ENCODE measurements at regions not wholly inside any gene's neighbourhood (a gene's known extent, or its start where the extent isn't known, plus 50 kb on each side); places are given as distances from the start of the nearest gene placed in this dataset.

DNA sequence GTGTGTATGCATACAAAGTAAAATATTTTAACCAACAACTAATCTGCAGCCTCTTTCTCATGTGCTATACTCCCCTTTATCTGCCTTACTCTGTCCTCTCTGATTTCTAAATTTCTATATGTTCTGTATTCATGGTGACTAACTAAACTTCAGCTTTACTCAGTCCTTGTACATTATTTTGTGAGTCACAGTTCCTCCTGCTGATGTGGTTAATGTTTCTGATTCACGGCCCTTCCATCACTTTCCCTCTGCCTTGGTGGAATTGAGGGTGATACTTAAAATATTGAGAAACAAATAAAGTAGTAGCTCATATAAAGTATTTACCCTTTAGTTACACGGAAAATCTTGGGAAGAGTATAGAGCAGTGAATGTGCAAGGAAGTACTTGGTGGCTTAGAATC is 899.1 kb upstream of the ZWINT start:
- TF ChIP-seq, protein P1, sequence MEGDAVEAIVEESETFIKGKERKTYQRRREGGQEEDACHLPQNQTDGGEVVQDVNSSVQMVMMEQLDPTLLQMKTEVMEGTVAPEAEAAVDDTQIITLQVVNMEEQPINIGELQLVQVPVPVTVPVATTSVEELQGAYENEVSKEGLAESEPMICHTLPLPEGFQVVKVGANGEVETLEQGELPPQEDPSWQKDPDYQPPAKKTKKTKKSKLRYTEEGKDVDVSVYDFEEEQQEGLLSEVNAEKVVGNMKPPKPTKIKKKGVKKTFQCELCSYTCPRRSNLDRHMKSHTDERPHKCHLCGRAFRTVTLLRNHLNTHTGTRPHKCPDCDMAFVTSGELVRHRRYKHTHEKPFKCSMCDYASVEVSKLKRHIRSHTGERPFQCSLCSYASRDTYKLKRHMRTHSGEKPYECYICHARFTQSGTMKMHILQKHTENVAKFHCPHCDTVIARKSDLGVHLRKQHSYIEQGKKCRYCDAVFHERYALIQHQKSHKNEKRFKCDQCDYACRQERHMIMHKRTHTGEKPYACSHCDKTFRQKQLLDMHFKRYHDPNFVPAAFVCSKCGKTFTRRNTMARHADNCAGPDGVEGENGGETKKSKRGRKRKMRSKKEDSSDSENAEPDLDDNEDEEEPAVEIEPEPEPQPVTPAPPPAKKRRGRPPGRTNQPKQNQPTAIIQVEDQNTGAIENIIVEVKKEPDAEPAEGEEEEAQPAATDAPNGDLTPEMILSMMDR (IDR thresholded peaks at IDR 0.05; ENCODE audit: low read depth, low read length), result no peak
- H3K4me3 ChIP-seq (replicated peaks in 1 of 2; ENCODE audit: low read depth in 2 of 2, low read length in 2 of 2), result no peak overlapping the region
- DNase-seq (ENCODE audit: low read depth in 2 of 2), result no peak

DNA sequence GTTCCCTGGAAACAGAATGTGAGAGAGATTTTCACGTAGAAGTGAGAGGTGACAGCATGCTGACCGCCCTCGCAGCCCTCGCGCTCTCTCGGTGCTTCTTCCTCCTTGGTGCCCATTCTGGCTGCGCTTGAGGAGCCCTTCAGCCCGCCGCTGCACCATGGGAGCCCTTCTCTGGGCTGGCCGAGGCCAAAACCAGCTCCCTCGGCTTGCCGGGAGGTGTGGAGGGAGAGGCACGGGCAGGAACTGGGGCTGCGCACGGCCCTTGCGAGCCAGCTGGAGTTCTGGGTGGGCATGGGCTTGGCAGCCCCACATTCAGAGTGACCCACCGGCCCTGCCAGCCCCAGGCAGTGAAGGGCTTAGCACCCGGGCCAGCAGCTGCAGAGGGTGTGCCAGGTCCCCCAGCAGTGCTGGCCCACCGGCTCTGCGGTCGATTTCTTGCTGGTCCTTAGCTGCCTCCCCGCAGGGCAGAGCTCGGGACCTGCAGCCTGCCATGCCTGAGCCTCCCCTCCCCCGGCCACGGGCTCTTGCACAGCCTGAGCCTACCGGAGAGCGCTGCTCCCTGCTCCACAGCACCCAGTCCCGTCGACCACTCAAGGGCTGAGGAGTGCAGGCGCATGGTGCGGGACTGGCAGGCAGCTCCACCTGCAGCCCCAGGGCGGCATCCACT is 888.7 kb upstream of the ZWINT start:
- TF ChIP-seq, protein P1 (IDR thresholded peaks at IDR 0.05; ENCODE audit: low read depth, low read length), result no peak
- H3K4me3 ChIP-seq (replicated peaks in 1 of 2; ENCODE audit: low read depth in 2 of 2, low read length in 2 of 2), result no peak overlapping the region
- no peak for DNase-seq (ENCODE audit: low read depth in 2 of 2)

DNA sequence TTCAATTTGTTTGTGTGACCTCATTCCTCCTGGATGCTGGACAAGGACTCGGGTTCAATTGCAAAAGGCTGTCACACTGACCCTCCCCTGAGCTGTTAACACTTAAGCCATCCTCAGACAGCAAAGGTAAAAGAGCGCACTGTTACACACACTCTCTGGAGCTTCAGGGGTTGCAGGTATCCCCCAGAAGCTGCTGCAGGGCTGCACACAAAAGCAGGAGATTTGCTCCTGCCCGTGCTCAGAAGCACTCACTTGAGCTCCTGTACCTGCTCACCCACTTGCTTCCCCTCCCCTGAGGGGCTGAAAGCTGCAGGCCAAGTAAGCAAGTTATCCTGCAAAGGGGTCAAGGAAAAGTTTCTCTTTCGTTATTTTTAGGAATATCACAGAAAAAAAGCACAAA is 886.2 kb upstream of the ZWINT start:
- no peak for DNase-seq (ENCODE audit: low read depth in 2 of 2)
- H3K4me3 ChIP-seq (replicated peaks in 1 of 2; ENCODE audit: low read depth in 2 of 2, low read length in 2 of 2), result no peak overlapping the region
- TF ChIP-seq, protein P1 (IDR thresholded peaks at IDR 0.05; ENCODE audit: low read depth, low read length), result no peak

DNA sequence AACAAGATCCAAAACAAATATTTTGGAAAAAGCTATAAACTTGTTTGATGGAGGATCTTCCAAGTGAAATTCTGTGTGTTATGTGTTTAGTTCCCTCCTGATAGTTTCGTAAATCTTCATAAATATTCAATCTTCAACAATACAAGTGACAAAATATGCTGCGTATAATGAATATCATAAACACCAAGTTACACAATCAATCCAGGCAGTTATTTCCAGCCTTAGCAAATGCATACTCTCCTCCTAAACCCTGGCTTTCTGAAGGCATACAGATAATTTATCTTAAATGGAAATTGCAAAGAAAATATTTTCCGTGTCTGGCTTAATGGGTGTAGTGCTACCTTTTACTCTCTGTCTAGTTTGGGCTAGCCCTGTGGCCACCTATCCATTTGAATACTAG is 864.9 kb upstream of the ZWINT start:
- no peak for DNase-seq (ENCODE audit: low read depth in 2 of 2)
- no peak overlapping the region for H3K4me3 ChIP-seq (replicated peaks in 1 of 2; ENCODE audit: low read depth in 2 of 2, low read length in 2 of 2)
- TF ChIP-seq, protein P1 (IDR thresholded peaks at IDR 0.05; ENCODE audit: low read depth, low read length), result no peak

DNA sequence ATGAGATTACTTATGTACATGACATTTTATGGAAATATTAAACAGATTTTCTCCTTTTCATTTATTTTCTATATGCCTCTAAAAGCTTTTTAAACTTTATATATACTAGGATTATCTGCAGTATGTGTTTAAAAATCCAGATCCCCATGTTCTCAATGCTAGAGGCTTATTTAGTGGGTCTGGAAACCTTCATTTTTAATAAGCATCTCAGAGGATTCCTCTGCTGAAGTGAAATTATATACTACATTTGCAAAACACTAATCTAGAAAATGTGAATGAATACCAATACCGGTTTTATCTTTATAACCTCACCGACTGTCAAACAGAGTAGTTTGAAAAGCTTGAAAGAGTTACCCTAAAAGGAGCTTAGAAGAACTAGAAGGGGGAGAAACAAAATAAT is 863.8 kb upstream of the ZWINT start:
- TF ChIP-seq, protein P1 (IDR thresholded peaks at IDR 0.05; ENCODE audit: low read depth, low read length), result no peak
- no peak for DNase-seq (ENCODE audit: low read depth in 2 of 2)
- no peak overlapping the region for H3K4me3 ChIP-seq (replicated peaks in 1 of 2; ENCODE audit: low read depth in 2 of 2, low read length in 2 of 2)

DNA sequence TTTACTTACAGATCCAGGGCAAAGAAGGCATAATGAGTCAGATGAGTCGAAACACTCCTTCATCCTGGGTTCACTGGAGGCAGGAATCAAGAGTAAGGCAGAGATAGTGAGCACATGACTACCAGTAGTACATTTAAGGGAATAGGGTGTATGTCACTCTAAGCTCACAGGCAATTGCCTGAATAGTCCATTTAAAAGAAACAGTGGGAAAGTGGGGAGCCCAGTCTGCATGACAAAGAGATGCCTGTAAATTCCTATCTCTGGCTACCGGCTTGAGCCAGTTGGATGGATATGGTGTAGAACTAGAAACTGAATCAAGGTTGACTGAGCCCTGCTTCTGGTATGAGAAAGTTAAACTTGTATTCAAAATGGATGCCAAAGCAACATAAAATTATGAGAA is 861.5 kb upstream of the ZWINT start:
- TF ChIP-seq, protein P1 (IDR thresholded peaks at IDR 0.05; ENCODE audit: low read depth, low read length), result no peak
- H3K4me3 ChIP-seq (replicated peaks in 1 of 2; ENCODE audit: low read depth in 2 of 2, low read length in 2 of 2), result no peak overlapping the region

DNA sequence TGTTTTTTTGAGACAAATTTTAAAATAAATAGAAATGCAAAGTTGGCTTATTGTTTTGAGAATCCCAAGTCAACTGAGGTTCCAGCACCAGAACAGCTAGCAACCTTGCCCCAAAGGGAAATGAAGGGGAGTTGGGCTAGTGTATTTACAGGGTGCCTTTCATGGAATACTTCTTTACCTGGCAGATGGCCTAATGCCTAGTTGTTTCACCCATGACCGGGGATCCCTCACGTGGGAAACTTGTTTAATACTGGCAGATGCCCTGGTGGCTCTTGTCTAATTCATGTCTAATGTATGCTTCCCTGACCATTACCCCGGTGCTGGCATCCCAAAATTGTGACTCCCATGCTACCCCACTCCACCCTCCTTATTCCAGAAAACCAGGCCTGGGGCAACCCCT is 861.1 kb upstream of the ZWINT start:
- no peak for DNase-seq (ENCODE audit: low read depth in 2 of 2)
- no peak overlapping the region for H3K4me3 ChIP-seq (replicated peaks in 1 of 2; ENCODE audit: low read depth in 2 of 2, low read length in 2 of 2)
- TF ChIP-seq, protein P1 (IDR thresholded peaks at IDR 0.05; ENCODE audit: low read depth, low read length), result no peak

More for the DNA sequence above, 861.5 kb upstream of the ZWINT start:
- DNase-seq (ENCODE audit: low read depth in 2 of 2), result no peak
